Astrocyte of the spinal cord (primary cell): ENCODE measurements at regions not wholly inside any gene's neighbourhood (a gene's known extent, or its start where the extent isn't known, plus 50 kb on each side); places are given as distances from the start of the nearest gene placed in this dataset.
"Not testable (repeated sequence)": the region's sequence is repeated elsewhere in the genome, so short reads cannot be mapped to it uniquely, and the experiment has no call there.

Experiments
- DNase-seq: peaks from one replicate; pipeline ENCODE4 v3.0.0; 2011; ENCODE audit warnings: low read depth, low spot score
- H3K4me3 ChIP-seq: 2 replicates; pipeline ENCODE4 v1.5.1; 2011; ENCODE audit warnings: low read depth, mild to moderate bottlenecking, low read length, moderate library complexity
- in situ Hi-C: cut with HindIII; loops from 2 replicates; pipeline ENCODE4 v1.10.0; 2017; ENCODE audit warnings: low sequenced_read_pairs
- TF ChIP-seq, protein P1 (sequence below): IDR thresholded peaks from 2 replicates; pipeline ENCODE4 v1.5.1; 2012; ENCODE audit warnings: low read depth, mild to moderate bottlenecking, low read length, inconsistent platforms

DNA sequence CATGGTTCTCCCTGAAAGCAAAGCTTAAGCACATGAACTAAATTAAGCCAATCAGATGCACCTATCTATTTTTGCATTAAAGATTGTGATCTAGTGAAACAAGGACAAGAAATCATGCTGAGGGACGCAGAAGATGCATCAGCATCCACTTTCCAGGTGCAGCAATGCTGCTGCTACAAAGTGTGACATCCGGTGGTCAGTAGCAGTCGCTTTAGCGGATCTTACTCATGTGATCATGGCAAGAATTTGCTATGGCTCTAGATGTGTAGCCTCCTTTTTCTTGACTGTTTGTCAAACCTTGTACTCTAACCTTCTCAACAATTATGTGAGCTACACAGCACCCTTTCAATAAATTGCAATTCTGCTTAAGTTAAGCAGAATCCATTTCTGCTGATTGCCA lies 126.8 kb upstream of the SMLR1 start:
- TF ChIP-seq, protein P1, sequence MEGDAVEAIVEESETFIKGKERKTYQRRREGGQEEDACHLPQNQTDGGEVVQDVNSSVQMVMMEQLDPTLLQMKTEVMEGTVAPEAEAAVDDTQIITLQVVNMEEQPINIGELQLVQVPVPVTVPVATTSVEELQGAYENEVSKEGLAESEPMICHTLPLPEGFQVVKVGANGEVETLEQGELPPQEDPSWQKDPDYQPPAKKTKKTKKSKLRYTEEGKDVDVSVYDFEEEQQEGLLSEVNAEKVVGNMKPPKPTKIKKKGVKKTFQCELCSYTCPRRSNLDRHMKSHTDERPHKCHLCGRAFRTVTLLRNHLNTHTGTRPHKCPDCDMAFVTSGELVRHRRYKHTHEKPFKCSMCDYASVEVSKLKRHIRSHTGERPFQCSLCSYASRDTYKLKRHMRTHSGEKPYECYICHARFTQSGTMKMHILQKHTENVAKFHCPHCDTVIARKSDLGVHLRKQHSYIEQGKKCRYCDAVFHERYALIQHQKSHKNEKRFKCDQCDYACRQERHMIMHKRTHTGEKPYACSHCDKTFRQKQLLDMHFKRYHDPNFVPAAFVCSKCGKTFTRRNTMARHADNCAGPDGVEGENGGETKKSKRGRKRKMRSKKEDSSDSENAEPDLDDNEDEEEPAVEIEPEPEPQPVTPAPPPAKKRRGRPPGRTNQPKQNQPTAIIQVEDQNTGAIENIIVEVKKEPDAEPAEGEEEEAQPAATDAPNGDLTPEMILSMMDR = no peak
- in situ Hi-C loops = no loop called here
- H3K4me3 ChIP-seq = no peak overlapping the region
- no peak for DNase-seq

DNA sequence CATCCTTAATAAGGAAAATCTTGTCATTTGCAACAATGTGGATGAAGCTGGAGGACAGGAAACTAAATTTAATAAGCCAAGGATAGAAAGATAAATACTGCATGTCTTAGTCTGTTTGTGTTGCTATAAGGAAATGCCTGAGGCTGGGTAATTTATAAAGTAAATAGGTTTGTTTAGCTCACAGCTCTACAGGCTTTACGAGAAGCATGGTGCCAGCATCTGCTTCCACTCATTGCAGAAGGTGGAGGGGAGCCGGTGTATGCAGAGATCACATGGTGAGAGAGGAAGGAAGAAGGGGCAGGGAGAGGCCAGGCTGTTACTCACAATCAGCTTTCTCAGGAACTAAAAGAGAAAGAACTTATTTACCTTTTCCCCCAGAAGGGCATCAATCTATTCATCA lies 118.9 kb upstream of the SMLR1 start:
- in situ Hi-C loops = no loop called here
- DNase-seq = no peak

DNA sequence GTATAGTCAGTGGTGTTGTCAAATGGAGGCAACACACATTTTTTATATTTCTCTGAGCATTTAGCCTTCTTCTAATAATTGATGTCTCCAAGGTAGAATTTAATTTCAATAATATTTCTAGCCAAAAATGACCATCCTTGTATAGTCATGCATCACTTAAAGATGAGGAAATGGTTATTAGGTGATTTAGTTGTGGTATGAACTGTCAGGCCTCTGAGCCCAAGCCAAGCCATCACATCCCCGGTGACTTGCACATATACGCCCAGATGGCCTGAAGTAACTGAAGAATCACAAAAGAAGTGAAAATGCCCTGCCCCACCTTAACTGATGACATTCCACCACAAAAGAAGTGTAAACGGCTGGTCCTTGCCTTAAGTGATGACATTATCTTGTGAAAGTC lies 115.6 kb upstream of the SMLR1 start:
- in situ Hi-C loops, DNase-seq, H3K4me3 ChIP-seq: not testable (repeated sequence)

More for the DNA sequence above, 118.9 kb upstream of the SMLR1 start:
- TF ChIP-seq, protein P1 = no peak
- H3K4me3 ChIP-seq = no peak overlapping the region

DNA sequence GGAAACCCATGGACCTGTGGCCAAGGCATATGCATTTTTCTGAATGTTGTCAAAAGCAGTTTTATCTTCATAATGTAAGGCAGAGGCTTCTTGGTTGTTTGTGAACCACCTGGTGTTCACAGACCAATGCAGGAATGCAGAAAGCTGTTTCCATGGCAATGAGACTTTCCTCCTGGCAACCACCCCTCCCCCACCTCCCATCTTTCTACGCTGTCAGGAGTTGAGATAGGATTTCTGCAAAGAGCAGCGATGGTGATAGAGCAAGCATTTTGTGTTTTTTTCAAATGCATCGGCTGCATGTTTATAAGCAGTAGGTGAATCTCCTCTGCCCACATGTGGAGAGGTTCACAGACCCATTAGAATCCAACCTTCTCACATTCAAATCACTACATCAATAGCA lies 114.1 kb upstream of the SMLR1 start:
- no peak for DNase-seq
- TF ChIP-seq, protein P1 = no peak
- H3K4me3 ChIP-seq = no peak overlapping the region
- in situ Hi-C loops = no loop called here

DNA sequence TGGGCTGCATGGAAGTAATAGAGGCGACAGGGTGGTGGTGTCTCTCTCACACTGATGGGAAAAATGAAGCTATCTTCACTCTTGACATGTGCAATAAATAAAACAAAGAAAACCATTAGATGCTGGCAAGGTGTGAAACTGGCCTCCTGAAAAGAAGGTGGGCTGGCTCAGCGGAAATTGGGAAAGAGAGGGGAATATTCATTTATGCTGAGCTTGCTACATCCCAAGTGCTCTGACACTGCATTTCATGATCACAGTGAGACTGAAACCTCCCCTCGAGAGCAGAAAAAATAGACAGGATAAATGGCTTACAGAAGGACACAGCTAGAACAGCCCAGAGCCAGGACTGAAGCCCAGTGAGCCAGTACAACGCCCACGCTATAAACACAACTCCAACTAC lies 112.1 kb upstream of the SMLR1 start:
- in situ Hi-C loops = no loop called here
- H3K4me3 ChIP-seq = no peak overlapping the region
- TF ChIP-seq, protein P1 = no peak
- no peak for DNase-seq

DNA sequence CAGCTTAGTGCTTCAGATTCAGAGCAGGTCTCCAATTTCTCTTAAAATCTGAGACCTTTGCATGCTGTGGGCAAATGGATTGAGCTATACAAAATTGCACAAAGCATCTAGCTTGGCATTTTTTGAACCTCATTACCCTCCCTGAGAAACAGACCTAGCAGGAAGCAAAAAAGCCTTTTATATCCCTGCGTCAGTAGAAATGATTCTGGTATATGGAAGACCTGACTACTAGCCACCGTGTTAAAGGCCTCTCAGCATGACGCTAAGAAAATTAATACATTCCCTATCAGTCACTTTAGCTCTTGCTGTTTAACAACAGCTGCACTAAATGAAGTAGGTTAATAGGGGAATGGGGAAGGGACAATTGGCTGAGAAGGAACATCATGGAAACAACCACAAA lies 110.7 kb upstream of the SMLR1 start:
- in situ Hi-C loops = no loop called here
- H3K4me3 ChIP-seq = no peak overlapping the region
- TF ChIP-seq, protein P1 = no peak
- DNase-seq = no peak

DNA sequence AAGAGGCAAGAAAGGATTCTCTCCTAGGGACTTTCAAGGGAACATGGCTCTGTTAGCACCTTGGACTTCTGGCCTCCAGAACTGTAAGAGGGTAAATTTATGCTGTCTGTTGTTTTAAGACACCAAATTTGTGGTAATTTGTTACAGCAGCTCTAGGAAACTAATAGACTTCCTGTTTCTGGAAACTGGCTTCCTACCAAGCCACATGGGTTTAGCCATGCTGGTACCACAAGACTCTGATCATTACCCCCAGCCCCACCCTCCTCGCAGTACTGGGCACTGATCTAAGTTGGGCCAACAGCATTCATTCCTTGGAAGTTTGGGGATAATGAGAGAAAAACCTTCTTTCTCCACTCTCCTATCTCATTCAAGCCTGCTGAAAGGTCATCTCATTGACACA lies 109.5 kb upstream of the SMLR1 start:
- no peak overlapping the region for H3K4me3 ChIP-seq
- in situ Hi-C loops = no loop called here
- TF ChIP-seq, protein P1 = no peak
- peak; percentile 23 for DNase-seq
